PC-3 (cell line): ENCODE measurements at regions not wholly inside any gene's neighbourhood (a gene's known extent, or its start where the extent isn't known, plus 50 kb on each side); places are given as distances from the start of the nearest gene placed in this dataset.

ENCODE experiments used
- CTCF ChIP-seq: fragments of 300-600 bp; sonication (generic); conservative IDR thresholded peaks from 2 replicates; pipeline ENCODE4 v1.5.1; 2017; ENCODE audit warnings: antibody characterized with exemption, low read depth, mild to moderate bottlenecking, low read length
- EZH2 ChIP-seq: fragments of 300-600 bp; sonication (generic); IDR thresholded peaks from one replicate; pipeline ENCODE4 v1.6.1; 2017; ENCODE audit warnings: antibody characterized with exemption, mild to moderate bottlenecking, low read length; ENCODE audit not compliant: unreplicated experiment
- EZH2phosphoT487 ChIP-seq: fragments of 300-600 bp; sonication (generic); IDR thresholded peaks from 2 replicates; pipeline ENCODE4 v1.6.1; 2018; ENCODE audit warnings: mild to moderate bottlenecking, antibody characterized with exemption, low read length, borderline replicate concordance

GRCh38 chr2:204289066-204289465 lies 256.2 kb upstream of the PARD3B start:
- TF ChIP-seq CTCF = no peak
- TF ChIP-seq EZH2 = no peak
- TF ChIP-seq EZH2phosphoT487 = no peak
